ENCODE measurements at regions not wholly inside any gene's neighbourhood (a gene's known extent, or its start where the extent isn't known, plus 50 kb on each side); places are given as distances from the start of the nearest gene placed in this dataset.

DNA sequence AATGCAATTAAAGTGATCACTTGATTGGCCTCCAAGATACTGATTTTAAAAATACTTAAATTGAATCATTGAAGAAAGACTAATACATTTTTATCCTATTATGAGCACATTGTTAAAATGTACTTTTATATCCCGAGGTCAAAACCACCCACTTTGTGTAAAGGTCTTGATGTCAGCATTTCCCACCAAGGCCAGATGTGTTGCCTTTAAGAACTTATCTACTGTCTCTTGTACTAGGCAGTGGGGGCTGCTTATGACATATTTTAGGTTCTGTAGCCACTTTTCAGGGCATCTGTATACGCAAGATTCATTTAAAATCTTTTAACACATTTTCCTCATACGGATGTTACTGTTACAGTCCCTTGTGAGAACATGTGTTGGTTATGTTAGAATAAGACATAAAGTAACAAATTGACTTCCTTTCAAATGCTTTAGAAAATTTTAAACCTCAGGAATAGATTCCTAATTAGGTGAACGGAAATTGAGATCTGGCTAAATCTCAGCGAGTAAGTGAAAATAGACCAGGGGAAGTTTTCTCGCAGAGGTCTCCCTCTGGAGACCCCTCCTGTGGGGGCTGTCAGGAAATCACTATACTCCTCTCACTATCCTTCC lies 456.2 kb downstream of the ADAMTS20 start:
- TF ChIP-seq CTCF (IDR thresholded peaks at IDR 0.05) (no peak), POLR2A (IDR thresholded peaks at IDR 0.05) (no peak)

Data from adrenal gland (tissue), 5 donors.